Activated CD8-positive, alpha-beta memory T cell treated with anti-CD3 and anti-CD28 coated beads, Interleukin-2, amount 50 U/mL, for 4 hours (primary cell): ENCODE measurements at regions not wholly inside any gene's neighbourhood (a gene's known extent, or its start where the extent isn't known, plus 50 kb on each side); places are given as distances from the start of the nearest gene placed in this dataset.

Experiments
- DNase-seq: peaks from one replicate; pipeline ENCODE4 v3.0.0-alpha.2; 2020

DNA sequence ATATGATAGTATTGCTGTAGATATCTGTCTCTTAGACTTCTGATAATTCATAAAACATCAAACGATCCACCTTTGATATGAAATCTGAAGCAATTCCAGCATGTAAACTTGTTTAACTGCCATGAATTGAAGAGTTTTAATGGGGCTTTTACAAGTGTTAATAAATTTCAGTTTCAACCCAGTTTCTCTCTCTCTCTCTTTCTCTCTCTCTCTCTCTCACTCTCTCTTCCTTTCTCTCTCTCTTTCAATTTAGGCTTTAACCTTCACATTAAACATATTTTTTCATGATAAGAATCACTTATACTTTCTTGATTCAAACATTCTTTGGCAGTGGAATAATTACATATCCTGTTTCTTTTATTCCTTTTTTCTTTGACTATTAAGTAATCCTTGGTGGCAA lies 296.1 kb downstream of the EPHA4 start:
- DNase-seq: no peak

DNA sequence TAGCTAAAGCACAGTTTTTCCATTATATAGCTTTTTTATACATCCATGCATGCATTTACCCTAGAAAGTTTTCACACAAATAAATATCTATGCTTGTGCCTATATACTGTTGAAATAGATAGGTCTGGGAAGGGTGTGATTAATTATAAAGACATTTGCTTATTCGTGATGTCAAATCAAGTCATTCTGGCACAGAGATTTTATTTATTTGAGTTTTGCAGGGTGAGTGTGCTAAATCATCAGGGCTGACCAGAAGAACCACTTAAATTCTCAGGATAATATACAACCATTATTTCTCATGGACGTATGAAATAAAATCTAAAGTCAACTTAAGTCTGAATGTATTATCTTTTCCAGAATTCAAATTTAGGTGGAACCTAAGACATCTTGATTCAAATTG lies 295.5 kb downstream of the EPHA4 start:
- DNase-seq: no peak

DNA sequence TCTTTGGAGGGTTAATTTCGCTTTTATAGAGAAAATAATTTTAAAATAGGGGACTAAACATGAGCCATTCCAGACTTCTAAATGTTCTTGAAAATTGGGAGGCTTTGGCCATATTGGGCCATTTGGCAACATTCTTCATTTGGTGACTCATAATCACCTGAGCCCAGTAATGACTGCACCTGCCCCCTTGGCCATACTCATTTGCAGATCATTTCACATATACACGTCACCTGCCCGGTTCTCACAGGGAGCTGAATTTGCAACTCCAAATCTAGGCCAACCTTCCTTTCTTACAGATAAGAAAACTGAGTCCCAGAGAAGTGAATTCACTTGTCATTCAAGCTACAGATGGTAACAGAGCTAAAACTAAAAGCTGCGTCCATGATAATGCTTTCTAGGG lies 289.7 kb downstream of the EPHA4 start:
- DNase-seq: no peak

DNA sequence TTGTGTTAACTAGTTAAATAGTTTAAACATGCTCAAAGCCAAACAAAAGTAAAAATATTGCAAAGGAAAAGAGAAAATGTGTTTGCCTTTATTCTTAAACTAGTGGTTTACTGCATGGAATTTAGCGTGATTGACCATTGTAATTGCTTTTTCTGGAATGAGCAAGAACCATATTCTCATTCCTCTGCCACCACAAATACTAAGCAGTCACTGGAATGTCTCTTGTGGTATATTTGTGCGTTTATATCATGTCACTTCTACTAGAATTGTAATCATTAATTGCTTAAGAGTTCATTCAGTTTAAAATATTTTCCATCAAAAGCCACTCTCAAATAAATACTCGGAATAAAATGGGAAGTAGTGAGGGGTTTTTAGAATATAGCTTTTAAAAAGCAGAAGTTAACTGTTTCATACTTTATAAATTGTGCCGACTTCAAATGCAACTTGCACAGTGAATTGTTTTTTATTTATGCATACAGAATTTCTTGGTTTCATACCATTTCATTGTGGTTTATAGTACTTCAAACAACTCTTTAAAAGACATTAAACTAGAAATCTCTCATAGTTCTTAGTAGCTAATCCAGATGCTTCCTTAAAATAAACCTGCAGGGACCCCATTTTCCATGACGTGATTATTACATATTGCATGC lies 288.1 kb downstream of the EPHA4 start:
- DNase-seq: no peak

DNA sequence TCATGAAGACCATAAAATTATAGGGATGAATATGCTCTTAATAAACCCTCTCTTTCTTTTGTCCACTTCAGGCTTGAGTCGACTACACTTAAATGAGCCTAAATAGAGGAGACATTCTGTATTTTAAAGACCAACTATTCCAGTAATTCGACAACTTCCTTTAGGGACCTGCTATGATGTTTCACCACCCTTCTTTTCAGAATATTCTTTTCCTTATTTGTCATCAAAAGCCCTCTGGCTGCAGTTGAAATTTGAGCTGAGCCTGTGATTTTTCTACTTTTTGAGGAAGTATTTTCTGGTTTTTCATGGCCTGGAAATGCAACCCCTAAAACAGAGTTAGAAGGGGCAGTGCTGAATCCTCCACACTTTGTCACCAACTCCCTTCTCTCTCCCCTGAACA lies 287.0 kb downstream of the EPHA4 start:
- DNase-seq: no peak

DNA sequence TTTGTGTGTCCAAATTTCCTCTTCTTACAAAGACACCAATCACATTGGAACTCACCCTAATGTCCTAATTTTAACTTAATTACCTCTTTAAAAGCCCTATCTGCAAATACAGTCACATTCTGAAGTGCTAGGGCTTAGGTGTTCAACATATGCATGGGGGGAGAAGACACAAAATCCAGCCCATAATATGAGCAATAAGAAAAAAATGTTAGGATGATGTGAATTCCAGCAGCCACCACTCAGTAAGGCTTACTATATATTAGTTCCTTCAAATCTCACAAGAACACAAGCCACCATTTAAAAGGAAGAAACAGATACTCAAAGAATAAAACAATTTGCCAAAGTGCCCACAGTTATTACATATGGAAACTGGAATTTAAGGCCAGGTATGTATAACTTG lies 285.7 kb downstream of the EPHA4 start:
- no peak for DNase-seq

DNA sequence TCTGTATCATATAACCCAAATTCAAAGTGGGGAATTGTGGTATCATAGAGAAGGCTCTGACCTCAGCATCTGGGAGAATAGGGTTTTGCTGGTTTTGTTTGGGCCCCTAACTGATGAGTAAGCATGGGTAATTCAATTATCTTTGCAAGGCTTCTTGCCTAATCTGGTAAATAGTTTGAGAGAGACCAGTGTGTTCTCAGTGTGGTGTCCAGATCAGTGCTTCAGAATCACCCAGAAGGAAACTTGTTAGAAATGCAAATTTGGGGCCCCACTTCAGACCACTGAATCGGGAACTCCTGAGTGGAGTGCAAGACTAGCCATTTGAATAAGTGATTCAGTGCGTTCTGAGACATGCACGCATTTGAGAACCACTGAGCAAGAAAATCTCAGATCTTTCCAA lies 282.7 kb downstream of the EPHA4 start:
- DNase-seq: no peak

DNA sequence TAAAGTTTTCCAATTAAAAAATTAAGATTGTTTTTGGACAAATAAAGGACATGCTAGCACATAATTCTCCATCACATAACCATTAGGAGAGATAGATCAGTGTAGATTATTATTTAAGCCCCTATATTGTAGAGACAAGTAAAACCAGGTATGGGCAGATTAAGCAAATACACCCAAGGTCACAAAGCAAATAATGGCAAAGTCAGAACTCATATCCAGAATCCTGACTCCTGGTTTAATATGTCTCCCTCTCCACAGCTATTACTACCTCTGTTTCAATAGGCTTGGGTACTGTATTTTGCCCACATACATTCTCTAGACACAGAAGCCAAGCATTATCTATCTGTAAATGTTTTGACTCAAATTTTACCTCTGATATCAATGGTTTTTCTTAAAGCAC lies 282.3 kb downstream of the EPHA4 start:
- no peak for DNase-seq

DNA sequence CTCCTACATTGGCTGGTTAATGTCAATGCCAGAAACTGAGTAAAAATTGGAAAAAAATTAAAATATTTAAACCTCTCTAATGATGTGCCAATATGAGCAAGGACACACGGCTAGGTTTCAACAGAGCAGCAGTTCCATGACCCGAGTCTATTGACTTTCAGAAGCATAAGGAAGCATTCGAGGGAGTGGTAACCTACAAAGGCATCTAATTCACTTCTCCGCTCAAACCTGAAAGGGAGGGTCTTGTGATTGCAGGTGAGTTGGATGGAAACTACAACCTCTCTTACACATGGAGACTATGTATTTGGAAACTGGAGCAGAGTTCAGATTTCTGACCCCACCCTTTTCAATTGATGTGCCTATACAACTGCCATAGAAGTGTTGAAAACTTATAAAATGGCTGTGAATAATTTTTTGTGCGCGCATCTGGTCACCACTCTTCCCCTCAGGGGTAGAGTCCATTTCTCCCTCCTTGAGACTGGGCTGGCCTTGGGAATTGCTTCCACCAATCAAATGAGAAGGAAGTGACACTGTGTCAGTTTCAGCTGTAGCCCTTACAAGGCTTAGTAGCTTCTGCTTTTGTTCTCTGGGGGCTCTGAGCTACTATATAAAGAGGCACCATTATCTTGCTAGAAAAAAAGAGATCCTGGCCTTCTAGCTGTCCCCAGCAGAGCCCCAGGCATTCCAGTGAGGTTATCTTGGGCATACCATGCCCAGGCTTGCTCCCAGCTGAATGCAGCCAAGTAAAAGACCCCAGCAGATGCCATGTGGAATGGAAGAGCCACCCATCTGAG lies 278.0 kb downstream of the EPHA4 start:
- no peak for DNase-seq

DNA sequence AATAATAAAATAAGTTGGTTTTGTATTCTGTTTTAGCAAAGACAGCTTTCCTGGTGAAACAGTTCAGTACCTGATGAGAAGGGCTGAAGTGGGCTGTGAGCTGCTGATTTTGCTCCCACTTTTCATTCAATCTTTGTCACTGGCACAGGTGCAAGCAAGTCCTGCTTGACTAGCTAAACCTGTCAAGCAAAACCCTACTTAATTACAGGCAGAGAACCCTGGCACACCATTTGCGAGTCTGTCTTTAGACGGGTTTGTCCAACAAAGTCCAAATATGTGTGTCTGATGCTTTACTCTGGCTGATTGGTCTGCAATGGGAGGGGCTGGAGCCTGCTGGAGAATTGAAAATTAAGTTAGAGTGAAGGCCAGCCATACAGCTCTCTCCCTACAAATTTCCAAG lies 267.2 kb downstream of the EPHA4 start:
- no peak for DNase-seq

DNA sequence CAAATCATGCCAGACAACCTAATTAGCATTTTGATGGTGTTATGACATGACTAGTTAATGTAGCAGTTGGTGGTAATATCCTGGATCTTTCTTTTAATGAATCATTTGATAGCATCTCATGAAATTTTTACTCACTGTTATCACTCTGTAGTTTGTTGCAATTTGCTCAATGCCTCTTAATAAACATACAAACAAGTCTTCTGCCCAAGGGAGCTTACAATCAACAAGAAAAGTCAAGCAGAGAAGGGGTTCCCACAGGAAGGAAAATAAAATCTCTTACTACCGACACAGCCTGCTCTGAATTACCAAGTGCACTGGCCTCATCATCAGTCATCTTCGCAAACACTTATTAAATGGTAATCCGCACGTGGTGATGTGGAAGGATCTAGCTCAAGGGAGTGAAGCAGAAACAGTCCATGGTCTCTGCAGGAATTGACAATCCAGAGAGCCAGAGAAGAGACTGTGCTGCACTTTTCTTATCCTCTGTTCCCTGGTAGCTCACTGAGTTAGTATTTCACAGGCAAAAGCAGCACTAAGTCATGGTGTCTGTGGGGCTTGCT lies 263.5 kb downstream of the EPHA4 start:
- no peak for DNase-seq

DNA sequence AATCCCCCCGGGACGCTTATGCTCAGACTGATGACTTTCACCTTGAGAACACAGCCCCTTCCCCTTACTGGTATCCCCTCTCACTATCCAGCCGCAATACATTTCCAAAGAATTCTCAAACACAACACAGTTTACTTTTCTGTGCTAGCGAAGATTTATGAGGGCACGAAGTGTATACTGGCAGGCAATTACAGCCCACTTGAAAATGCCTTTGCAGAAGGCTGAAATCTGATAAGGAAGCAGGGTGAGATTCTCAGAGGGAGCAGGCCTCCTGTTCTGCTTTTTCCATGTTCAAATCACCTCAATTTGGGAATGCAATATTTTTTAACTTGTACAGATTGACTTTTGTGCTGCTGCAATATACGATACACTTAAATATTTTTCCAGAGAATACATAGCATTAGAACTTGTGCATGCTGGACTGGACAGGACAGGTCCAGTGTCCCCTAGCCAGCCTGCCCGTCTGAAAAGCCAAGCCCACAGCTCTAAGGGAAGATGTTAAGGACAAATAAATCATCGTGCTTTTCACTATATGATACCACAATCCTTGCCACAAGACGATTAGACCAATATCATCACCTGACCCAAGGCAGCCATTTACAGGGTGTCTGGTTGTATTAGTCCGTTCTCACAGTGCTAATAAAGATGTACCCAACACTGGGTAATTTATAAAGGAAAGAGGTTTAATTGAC lies 262.1 kb downstream of the EPHA4 start:
- no peak for DNase-seq

DNA sequence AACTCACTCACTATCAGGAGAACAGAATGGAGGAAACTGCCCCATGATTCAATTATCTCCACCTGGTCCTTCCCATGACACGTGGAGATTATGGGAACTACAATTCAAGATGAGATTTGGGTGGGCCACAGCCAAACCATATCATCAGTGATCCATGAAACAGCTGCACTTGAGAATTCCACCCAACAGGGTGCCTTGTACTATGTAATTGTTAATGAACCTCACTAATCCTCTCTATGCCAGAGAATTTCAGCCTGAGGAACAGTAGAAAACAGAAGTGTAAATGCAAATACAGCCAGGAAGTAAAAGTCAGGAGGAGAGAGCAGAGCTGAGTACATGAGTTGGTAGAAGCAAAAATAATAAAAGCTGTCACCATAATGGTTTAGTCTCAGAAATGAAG lies 261.4 kb downstream of the EPHA4 start:
- DNase-seq: no peak

DNA sequence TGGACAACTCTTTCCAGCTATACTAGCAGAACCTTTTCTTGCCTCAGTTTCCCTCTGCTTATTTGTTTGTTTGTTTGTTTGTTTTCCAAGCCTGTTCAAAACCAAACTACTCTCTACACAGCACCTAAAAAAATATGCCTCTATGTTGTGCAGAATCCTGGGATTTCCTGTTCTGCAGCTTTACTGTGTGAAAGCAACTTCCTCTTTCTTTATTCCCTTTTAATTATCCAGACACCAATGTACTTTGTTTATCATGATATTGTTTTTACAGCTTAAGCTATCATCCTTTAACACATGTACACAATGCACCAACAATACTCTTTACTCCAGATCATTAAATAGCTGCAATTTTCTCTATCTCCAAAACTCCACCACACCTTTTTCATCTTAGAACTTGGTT lies 259.5 kb downstream of the EPHA4 start:
- no peak for DNase-seq

DNA sequence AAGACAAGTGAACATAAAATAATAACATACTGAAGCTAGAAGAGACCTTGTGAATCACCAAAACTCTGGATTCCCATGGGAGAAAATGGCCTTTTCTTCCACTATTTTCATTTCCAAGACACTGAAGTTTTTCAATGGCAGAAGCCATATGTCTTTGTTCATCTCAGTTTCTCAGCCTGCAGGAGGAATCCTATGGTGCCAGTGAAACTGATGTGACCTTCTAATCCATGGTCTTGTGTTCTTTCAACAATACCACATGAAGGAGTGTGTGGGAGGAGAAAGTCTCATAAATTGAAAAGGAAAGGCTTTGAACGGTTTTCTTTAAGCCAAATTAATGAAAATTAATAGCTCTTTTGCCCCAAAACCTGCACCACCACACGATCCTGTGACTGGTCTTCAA lies 257.3 kb downstream of the EPHA4 start:
- no peak for DNase-seq

DNA sequence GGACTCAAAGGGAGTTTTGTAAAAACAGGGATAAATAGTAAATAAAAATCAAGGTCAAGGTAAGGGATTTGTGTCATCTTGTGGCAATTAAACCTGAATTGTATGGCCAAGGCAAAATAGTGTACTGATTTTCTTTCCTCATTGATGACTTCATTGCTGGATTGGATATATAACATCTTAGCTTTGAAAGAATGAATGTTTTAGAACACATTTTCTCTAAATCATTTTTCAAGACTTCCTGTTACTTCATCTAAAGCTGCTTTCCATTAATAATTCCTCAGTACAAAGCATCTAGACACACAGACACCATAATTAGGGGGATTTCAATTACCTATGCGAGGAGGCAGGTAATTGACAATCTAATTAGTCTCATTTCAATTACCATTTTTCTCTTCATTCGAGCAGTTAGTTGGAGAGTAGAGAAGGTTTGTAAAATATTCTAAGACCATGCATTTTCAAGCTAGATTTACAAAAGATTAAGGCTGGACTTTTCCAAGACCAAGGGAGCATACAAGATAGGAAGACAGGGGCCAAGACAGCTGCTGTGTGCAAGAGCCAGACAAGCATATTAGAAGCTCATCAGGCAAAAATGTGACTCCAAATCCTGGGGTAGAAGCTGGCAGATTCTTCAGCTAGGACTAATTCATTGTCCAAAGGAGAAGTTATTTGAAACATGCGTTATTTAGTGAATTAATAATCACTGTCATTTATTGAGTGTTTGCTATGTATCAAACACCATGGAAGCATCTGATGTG lies 253.6 kb downstream of the EPHA4 start:
- DNase-seq: no peak

DNA sequence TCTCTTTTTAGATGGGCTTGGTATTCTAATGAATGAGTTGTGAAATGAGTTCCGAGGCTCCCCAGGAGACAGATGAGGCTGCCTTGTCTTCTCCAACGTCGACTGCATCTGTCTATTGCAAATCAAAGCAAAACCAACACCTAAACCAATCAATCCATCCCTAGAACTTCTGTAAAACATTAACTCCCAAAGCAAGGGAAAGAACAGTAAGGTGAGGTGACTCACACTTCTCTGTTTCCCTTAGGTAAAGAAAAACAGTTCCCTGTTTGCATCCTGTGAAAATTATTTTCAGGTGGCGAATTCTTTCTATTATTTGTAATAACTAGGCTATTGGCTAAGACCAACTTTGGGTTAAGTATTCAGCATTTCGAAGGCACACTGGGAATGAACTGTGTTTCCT lies 249.4 kb downstream of the EPHA4 start:
- no peak for DNase-seq

DNA sequence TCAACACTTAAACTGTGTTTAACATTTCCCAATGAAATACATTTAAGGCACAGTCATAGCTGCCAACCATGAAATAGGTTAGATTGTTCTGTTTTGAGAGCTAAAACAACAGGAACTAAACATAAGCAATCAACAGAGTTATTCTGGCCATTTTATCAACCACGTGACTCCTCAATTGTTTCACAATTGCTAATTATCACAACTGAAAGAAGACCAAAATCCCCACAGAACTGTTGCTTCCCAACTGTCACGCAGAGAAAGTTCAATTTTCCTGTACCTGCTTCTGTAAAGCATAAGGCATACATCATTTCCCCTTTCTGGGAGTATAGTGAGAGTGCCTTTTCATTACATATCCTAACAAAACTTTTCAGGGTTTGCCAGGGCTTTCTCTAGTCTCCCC lies 248.6 kb downstream of the EPHA4 start:
- no peak for DNase-seq

DNA sequence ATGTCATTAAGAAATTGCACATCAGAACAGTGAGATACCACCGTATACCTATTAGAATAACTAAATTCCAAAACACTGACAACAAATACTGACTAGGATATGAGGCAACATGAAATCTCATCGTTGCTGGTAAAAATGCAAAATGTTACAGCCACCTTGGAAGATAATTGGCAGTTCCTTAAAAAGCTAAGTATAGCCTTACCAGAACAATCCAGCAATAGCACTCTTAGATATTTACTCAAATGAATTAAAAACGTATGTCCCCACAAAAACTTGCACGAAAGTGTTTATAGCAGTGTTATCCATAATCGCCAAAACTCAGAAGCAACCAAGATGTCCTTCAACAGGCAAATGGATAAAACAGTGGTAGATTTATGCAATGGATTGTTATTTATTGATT lies 241.7 kb downstream of the EPHA4 start:
- no peak for DNase-seq

DNA sequence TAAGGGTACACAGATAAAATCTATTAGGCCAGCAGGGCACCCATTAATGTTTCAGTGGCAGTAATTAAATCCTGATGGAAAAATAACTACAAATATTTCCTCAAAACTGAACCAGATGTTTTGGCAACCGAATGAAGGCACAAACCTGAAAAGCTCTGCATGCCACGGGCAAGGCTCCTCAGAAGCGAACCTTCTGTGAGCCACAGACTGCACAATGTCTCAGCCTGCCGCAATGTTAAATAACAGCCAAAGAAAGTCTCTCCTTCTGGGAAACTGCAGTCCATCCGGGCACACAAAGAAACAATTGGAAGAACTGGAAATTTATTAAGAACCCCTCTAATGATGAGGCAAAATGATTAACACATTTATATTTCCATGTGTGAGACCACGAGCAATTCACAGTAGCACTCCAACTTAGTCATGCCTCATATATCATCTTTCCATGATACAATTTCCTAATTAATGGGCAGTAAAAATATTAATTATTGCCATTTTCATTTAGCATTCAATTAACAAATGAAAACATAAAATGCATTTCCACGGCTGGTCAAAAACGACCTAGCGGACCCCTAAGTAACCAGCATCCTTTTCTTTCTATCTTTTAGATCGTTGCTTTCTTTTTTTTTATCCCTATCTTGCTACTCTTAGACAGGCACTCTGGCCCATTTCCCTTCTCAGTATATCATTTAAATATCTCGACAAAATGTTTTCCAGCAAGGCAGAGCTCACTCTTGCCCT lies 237.5 kb downstream of the EPHA4 start:
- DNase-seq: no peak

DNA sequence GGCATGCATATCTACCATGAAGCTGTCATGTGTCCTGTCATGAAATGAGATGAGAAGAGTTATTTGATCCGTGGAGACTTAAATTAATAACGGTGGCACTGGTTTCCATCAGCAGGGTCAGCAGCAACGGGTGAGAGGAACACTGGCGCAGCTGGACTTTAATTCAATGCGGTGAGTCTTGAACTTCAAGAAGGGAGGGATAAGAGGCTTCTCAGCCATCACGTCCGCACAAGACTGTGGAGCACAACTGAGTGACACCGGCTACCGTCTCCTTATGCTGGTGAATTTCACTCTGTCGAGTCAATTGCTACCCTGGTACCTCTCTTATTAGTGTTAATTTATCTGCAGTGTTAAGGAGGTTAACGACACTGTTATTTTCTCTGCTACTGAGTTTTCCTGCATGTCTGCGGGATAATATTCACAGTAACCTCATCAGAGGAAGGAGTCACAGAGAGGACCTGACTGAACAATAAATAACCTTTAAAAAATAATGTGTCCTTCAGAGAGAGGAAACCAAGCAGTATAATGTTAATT lies 236.8 kb downstream of the EPHA4 start:
- DNase-seq: no peak

DNA sequence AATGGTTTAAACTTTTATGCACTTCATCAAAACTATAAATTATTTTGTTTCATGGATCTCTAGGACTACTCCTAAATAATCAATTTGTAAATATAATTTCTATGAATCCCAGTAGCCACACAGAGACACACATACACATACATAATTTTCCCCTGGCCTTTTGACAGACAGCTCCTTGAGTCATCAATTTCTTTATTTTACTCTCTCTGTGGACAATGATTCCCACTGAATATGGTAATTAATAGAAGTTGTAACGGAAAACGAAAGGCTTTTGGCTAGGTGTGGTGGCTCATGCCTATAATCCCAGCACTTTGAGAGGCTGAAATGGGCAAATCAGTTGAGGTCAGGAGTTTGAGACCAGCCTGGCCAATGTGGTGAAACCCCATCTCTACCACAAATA lies 235.1 kb downstream of the EPHA4 start:
- no peak for DNase-seq
